ENCODE measurements at regions not wholly inside any gene's neighbourhood (a gene's known extent, or its start where the extent isn't known, plus 50 kb on each side); places are given as distances from the start of the nearest gene placed in this dataset.

GRCh38 chr3:144173491-144173890 is 201.9 kb downstream of the DIPK2A start:
- no peaks in the 10 kb centered on the region for H3K9me3 Mint-ChIP-seq (ENCODE audit: unreplicated experiment)
- intact Hi-C loops (cut with micrococcal nuclease): no loop called here
- CTCF ChIA-PET: interaction anchor here (0.6 to 0.7 kb wide), 2 partner anchors 13 to 78 kb away, joined by 3 read pairs; no protein-coding TSS in a partner anchor
- H3K27ac Mint-ChIP-seq (ENCODE audit: low read depth, unreplicated experiment): no peak overlapping the region
- H3K4me3 Mint-ChIP-seq (ENCODE audit: unreplicated experiment): no peak overlapping the region
- BruUV-seq (replicated peaks): no TSS peak
- no peak for DNase-seq (ENCODE audit: unreplicated experiment)
- H3K4me1 Mint-ChIP-seq (ENCODE audit: insufficient read depth, unreplicated experiment): peaks cover 1% of the 10 kb centered on the region
- POLR2A ChIA-PET: no interaction called here
- H3K36me3 Mint-ChIP-seq (ENCODE audit: insufficient read depth, unreplicated experiment): no peaks in the 10 kb centered on the region
- TF ChIP-seq CTCF (IDR thresholded peaks at IDR 0.05; ENCODE audit: unreplicated experiment): no peak
- no peaks in the 10 kb centered on the region for H3K27me3 Mint-ChIP-seq (ENCODE audit: insufficient read depth, unreplicated experiment)

GRCh38 chr3:144175644-144176425 is 204.2 kb downstream of the DIPK2A start:
- no peak for TF ChIP-seq CTCF (IDR thresholded peaks at IDR 0.05; ENCODE audit: unreplicated experiment)
- Mint-ChIP-seq H3K27ac (ENCODE audit: low read depth, unreplicated experiment) (no peak overlapping the region), H3K36me3 (ENCODE audit: insufficient read depth, unreplicated experiment) (no peaks in the 10 kb centered on the region), H3K27me3 (ENCODE audit: insufficient read depth, unreplicated experiment) (no peaks in the 10 kb centered on the region), H3K4me3 (ENCODE audit: unreplicated experiment) (no peak overlapping the region), H3K4me1 (ENCODE audit: insufficient read depth, unreplicated experiment) (peaks cover 6% of the 10 kb centered on the region), H3K9me3 (ENCODE audit: unreplicated experiment) (no peaks in the 10 kb centered on the region)
- POLR2A ChIA-PET: interaction anchor here (0.6 to 1.1 kb wide), 3 partner anchors 16 to 118 kb away, joined by 3 read pairs; no protein-coding TSS in a partner anchor
- no TSS peak for BruUV-seq (replicated peaks)
- CTCF ChIA-PET: interaction anchor here (0.6 to 0.7 kb wide), 3 partner anchors 356 to 1798 kb away, joined by 3 read pairs; no protein-coding TSS in a partner anchor
- no peak for DNase-seq (ENCODE audit: unreplicated experiment)
- intact Hi-C loops (cut with micrococcal nuclease): no loop called here

- intact Hi-C loops (cut with micrococcal nuclease): no loop called here
- Mint-ChIP-seq H3K9me3 (ENCODE audit: unreplicated experiment) (no peaks in the 10 kb centered on the region), H3K27ac (ENCODE audit: low read depth, unreplicated experiment) (no peak overlapping the region), H3K36me3 (ENCODE audit: insufficient read depth, unreplicated experiment) (no peaks in the 10 kb centered on the region), H3K4me1 (ENCODE audit: insufficient read depth, unreplicated experiment) (peaks cover 6% of the 10 kb centered on the region), H3K4me3 (ENCODE audit: unreplicated experiment) (no peak overlapping the region), H3K27me3 (ENCODE audit: insufficient read depth, unreplicated experiment) (no peaks in the 10 kb centered on the region)
- CTCF ChIA-PET: no interaction called here
- POLR2A ChIA-PET: no interaction called here
- no TSS peak for BruUV-seq (replicated peaks)
- no peak for TF ChIP-seq CTCF (IDR thresholded peaks at IDR 0.05; ENCODE audit: unreplicated experiment)
- DNase-seq (ENCODE audit: unreplicated experiment): no peak
Measured at GRCh38 chr3:144177649-144178048, 206.0 kb downstream of the DIPK2A start.

- BruUV-seq (replicated peaks): no TSS peak
- no peak for TF ChIP-seq CTCF (IDR thresholded peaks at IDR 0.05; ENCODE audit: unreplicated experiment)
- peak; percentile 21 for DNase-seq (ENCODE audit: unreplicated experiment)
- no peaks in the 10 kb centered on the region for H3K36me3 Mint-ChIP-seq (ENCODE audit: insufficient read depth, unreplicated experiment)
- no peak overlapping the region for H3K4me3 Mint-ChIP-seq (ENCODE audit: unreplicated experiment)
- H3K4me1 Mint-ChIP-seq (ENCODE audit: insufficient read depth, unreplicated experiment): peaks cover 6% of the 10 kb centered on the region
- intact Hi-C loops (cut with micrococcal nuclease): no loop called here
- CTCF ChIA-PET: no interaction called here
- H3K9me3 Mint-ChIP-seq (ENCODE audit: unreplicated experiment): no peaks in the 10 kb centered on the region
- POLR2A ChIA-PET: no interaction called here
- no peaks in the 10 kb centered on the region for H3K27me3 Mint-ChIP-seq (ENCODE audit: insufficient read depth, unreplicated experiment)
- no peak overlapping the region for H3K27ac Mint-ChIP-seq (ENCODE audit: low read depth, unreplicated experiment)
Measured at GRCh38 chr3:144178607-144179006, 207.0 kb downstream of the DIPK2A start.
